SHP77 (cell line): ENCODE measurements at regions not wholly inside any gene's neighbourhood (a gene's known extent, or its start where the extent isn't known, plus 50 kb on each side); places are given as distances from the start of the nearest gene placed in this dataset.
"Not testable (repeated sequence)": the region's sequence is repeated elsewhere in the genome, so short reads cannot be mapped to it uniquely, and the experiment has no call there.

Experiments used
- DNase-seq, 2 experiments: peaks; one replicate each; lab custom pipeline; 2025; lab: John Stamatoyannopoulos, UW

DNA sequence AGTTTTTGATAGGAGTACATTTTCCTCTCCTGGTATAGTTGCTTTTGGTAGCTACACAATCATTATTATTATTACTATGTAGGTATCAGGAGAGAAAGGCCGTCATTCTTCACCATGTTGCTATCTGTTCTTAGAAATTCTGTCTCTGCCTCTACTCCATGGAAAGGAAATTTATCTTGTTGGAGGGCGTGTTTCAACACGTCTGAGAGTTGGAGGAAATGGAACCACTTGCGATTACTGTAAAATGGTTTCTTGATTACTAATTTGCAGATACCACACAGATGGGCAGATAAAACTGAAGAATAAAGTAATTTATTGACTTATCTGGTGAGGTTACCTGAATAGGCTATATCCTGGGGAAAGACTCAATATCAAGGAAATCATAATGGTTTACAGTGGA, 488.4 kb downstream of the NR2F2 start:
- no peak for DNase-seq

DNA sequence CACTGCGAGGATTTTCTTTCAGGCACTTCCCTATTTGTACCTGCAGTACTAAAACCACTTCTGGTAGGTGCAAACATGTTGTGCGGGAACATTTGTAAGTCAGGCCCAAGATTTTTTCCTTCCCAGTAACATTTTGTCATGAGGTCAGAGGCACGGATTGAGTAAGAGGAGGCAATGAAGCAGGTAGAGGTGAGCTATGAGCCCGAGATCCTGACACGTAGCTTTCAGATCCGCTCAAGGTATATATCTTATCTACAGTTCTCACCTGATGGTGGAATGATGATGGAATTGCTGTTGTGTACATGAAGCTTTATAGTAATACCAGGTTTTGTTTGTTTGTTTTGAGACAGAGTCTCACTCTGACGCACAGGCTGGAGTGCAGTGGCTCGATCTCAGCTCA, 497.5 kb downstream of the NR2F2 start:
- no peak for DNase-seq

DNA sequence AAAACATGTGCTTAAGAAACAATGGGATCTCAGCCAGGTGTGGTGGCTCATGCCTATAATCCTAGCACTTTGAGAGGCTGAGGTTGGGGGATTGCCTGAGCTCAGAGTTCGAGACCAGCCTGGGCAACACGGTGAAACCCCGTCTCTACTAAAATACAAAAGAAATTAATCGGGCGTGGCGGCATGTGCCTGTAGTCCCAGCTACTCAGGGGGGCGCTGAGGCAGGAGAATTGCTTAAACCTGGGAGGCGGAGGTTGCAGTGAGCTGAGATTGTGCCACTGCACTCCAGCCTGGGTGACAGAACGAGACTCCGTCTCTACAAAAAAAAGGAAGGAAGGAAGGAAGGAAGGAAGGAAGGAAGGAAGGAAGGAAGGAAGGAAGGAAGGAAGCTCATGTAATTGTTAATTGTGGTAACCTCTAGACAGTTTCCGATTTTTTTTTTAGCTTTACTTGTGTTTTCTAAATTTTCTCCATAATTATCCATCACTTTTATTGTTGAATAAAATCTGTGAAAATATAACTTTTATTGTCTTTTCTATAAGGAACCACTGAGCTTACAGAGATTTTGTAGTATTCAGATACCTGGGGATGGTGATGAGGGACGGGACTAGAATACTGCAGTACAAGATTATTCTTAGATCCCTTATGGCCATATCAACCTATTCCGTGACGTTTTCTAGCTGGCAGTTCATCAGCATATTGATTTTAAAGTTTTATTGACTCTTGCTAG, 506.9 kb downstream of the NR2F2 start:
- no peak for DNase-seq

DNA sequence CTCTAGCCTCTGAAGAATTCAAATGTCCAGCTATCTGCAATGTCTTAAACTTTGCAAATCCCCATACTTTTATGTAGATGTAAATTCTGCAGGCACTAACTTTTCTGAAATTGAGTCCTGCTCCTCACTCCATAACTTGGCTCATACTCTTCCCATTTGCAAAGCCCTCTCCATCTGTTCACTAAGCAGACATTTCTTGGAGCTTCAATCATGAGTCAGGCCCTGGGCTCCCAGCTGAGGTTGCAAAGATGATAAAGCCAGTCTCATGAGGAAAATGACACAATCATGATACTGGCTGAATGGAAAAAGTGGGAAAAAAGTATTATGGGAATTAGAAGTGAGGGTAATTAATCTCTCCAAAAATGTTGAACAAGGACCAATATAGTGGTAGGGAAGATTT, 507.6 kb downstream of the NR2F2 start:
- DNase-seq, result no peak

DNA sequence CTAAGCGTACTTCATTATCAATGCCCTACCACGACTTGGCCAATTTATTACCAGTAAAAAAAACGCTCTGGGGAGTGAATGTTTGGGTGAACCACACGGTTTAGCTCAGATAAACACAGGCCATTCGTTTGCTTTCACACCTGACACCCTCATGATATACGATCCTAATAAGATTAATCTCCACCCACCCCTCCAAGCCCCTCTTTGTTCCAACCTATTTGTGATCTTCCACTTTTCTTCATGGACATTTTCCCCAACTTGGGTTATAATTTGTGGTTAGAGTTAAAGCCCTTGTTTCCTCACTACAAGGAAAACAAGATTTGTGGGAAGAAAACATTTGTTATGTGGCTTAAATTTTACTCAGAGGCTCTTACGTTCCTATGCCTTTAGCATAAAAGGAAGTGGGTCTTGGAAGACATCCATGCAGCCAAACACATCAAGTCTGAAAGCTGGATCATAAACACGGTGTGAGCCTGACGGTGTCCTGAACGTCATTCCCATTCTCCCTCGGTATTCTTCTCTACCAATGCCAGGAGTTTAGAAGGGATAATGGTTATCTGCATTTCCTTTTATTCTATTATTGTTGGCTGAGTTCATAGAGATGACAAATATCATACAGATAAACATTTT, 518.9 kb downstream of the NR2F2 start:
- DNase-seq, result no peak

DNA sequence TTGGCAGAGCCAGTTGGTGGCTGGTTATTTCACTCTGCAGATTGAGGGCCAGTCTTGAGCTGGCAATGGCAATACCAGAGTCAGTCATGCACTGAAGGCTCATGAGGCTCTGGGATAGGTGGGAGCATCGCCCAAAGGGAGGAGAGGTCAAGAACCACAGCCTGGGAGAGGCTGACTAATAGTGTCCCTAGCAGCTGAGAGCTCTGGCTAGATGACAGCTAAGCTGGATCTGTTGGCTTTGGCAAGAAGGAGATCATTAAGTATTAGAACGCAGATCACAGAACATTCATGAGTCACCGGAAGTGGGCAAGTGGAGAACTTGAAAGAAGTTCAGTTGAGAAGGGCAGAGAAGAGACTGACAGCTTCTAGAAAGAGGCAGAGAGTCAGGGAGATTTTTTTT, 521.1 kb downstream of the NR2F2 start:
- no peak for DNase-seq

DNA sequence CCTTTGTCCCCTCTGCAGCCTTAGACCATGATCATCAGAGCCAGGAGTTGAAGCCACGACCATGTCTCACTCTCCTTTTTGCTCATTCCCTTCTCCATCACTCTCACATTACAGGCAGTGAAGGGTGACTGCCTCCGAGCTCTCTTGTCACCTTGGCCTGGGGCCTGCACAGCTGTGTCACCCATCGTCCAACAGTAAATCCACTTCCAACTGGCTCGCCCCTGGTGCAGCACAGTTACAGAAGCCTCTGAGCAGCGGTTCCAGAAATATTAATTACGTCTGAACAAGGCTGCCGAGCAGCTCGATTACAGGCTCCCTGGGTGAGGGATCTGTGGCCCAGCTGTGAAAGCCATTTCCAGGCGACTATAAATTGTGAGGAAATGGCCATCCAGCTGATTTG, 528.2 kb downstream of the NR2F2 start:
- DNase-seq, result no peak

DNA sequence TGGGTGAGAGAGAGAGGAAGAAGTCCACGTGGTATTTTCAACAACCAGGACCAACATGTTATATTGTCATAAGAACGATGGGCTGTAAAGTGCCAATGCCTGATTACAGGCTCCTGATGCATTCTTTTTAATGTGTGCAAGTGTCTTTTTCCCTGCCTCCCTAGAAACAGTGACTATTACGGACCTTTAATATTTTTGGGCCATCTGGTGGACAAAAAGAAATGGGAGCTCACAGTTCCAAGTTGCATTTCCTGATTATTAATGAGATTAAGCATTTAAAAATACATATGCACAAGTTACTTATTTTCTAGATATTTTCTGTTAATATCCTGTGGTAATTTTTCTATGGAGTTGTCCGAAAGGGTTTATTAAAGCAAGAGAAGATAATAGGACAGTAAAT, 530.2 kb downstream of the NR2F2 start:
- no peak for DNase-seq

DNA sequence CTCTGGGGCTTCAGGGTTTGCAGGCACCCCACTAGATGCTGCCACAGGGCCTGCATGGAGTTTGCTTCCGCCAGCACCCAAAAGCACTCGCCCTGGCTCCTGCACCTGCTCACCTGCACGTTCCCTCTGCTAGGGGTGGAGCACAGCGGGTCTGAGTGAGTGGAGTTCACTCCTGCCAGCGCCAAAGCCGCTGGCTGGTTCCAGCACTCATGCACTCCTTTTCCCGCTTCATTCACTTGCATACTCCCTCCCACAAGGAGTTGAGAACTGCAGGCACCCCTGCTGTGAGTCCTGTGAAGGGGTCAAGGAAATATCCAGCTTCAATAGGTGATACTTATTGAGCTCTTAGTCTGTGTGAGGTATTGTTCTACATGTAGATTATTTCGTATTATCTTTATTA, 537.5 kb downstream of the NR2F2 start:
- no peak for DNase-seq

DNA sequence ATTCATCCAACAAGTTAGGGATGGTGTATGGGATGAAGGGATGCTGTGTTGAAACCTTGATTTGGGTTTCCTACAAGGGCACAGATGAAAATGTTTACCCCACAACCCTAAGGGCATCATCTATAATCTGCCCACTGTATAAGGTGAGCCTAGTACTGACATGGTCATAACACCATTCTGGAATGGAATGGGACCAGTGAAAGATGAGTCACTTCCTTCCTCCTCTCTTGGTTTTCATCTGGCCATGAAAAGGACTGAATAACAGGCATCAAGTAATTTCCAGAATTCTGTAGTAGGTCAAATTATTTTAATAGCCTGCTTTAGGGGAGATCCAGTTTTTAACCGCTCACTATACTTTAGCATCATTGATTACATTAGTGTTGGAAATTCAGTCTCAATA, 538.6 kb downstream of the NR2F2 start:
- no peak for DNase-seq

DNA sequence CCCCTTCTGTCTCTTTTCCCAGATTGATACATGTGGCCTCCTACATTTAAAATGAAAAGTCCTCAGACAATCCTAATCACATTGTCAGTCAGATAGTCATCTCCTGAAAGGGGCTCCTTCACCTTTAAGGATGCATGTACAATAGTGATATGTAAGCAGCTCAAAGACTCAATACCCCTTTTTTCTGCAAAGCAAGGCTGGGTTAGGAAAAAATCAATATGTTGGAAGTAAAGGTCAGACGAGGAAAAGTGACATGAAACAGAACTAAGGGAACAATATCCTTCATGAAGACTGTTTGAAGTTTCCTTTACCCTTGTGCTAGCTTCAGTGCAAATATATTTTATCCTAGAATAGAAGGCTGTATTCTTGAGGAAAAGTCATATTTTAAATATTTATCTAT, 539.3 kb downstream of the NR2F2 start:
- DNase-seq, result no peak

DNA sequence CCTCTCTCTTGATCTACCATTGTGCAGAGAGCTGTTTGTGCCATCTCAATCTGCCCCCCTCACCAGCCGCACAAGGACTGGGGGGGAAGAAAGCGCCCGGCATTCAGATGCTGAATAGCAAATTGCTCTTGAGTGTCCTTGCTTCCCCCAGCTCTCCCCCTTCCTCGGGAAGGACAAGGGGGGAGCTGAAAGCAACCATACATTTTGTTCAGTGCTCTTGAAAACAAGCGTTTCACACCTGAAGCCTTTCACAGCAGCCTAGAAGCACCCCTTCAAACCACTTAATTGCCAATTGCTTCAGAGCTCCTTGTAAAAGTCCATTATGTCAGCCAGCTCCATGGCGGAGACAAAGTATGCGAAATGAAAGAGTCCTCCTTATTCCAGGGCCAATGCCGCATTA, 540.1 kb downstream of the NR2F2 start:
- no peak for DNase-seq

DNA sequence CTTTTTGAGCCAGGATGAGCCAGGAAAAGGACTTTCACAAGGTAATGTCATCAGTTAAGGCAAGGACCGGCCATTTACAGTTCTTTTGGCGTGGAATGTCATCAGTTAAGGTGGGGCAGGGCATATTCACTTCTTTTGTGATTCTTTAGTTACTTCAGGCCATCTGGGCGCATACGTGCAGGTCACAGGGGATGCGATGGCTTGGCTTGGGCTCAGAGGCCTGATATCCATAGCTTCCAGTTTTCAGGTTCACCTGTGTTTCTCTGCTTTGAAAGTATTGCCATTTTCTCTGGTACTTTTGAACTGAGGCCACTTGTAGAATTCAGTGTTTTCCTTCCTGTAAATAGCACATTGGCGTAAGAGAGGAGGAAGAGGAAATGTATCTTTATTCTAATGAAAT, 546.9 kb downstream of the NR2F2 start:
- DNase-seq, result not testable (repeated sequence)

DNA sequence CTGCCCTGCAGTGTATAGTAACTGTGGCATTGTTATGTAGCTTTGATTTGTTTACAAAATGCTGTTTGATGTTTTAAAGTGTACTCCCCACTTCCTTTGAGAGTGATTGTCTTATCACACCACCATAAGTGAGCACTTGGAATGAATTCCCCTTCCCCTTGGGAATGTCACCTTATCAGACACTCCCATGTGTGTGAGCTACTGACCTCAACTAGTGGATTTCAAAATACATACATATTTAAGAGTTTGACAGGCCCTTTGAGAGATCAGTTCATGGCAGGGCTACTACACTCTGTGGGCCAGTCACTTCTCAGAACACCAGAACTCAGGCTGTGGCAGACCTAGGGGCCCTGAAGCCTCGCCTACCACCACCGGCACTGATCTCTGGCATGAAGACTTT, 547.6 kb downstream of the NR2F2 start:
- DNase-seq, result no peak

DNA sequence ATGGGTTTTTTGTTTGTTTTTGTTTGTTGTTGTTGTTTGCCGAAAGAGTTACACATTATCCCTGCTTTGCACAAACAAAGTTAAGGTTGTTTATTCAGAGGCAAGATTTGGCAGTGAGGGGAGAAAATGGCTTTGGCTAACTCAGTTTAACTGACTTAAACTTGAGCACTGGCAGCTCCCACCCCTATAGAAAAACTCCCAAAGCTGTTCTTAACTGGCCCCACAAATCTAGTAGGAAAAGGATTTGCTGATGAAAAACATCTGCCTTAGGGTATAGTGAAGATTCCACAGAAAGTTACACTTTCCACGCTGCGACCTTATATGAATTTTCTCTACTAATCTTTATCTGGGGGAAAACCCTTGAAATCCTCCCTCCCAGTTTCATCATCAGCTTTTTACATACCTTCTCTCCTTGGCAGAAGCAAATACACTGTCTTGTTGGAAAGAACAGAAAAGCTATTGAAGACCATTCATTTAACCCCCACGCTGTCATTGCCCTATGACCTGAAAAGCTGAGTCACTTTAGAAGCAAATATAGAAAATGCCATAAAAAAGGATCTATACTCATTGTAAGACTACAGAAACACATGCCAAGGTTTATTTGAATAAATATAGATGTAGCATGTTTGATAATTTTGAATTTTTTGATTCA, 551.7 kb downstream of the NR2F2 start:
- no peak for DNase-seq

DNA sequence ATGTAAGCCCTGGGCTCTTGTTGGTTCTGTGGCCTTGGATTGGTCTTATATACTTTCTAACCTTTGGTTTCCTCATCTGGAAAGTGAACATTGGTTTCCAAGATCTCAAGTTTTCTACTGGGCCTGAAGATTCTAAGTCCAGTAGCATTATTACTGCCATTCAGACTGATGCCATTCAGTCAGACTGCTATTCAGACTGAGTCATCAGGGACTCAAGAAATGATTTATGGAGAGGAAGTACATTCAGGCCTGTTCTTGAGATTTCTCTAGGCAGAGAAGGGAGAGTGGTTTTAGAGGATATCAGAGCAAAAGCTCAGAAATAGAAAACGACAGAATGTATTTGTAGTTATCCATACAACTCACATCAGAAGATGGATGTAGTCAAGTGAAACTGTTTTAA, 557.2 kb downstream of the NR2F2 start:
- no peak for DNase-seq

DNA sequence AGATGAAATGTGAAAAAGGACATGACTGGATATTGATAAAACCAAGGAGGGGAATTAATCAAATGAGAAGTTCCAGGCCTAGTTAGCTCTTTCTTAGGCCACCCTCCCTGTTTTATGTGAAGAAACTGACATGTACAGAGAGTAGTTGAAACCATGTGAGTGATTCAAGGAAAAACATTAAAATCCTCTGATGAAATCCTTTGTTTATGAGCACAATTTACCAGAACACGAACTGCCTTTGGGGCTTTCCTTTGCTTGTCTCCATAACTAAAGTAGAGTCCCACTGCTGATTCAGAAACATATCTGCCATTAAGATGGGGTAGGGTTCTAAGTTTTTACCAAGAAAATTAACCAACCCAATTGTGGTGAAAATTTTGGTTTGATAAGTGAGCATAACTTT, 558.3 kb downstream of the NR2F2 start:
- DNase-seq, result no peak

DNA sequence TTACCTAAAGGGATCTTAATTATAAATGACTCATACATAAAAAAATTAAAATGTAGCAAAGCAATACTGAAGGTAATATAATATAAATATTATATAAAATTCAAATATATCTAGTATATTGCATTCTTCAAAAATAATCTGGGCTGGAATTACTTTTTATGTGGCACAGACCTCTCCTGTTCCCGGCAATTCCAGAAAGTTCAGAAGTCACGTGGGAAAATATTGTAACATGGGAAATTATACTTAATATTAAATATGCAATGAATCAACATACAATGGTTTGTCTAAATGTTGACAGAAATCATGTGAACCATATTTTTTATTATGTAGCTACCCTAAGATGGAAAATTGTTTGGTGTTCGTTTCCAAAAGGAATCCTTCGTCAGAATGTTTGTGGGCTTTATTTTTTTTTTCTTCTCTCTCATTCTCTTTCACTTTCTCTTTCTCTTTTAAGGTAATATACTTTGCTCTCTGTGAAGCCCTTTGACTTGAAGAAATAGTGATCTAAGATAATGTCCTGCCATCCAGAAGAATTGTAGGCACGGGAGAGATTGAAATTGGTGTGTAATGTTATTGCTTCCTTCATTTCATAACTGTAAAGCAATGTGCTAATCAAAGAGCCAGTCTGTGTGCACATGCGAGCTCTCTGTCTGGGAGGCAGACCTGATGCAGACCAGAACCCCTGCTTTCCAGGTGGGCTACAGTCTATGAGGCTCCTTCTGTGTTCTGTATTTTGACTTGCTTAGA, 559.4 kb downstream of the NR2F2 start:
- no peak for DNase-seq

DNA sequence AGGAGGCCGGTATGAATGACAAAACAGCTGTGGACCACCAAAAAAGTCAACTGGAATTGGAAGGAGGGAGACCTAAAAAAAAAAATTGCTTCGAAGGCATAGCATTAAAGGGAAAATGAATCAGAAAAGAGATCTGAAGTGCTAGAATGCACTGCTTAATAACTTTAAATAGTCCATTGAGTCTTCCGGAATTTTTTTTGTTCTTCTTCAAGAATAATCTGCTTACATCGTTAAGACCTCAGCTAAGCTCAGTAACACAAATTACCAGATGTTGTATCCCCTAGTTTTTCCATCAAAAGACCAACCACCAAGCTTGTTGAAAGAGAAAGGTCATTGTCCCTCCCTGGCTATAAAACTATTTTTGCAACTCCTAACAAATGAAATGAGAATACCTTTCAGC, 560.5 kb downstream of the NR2F2 start:
- DNase-seq, result no peak

DNA sequence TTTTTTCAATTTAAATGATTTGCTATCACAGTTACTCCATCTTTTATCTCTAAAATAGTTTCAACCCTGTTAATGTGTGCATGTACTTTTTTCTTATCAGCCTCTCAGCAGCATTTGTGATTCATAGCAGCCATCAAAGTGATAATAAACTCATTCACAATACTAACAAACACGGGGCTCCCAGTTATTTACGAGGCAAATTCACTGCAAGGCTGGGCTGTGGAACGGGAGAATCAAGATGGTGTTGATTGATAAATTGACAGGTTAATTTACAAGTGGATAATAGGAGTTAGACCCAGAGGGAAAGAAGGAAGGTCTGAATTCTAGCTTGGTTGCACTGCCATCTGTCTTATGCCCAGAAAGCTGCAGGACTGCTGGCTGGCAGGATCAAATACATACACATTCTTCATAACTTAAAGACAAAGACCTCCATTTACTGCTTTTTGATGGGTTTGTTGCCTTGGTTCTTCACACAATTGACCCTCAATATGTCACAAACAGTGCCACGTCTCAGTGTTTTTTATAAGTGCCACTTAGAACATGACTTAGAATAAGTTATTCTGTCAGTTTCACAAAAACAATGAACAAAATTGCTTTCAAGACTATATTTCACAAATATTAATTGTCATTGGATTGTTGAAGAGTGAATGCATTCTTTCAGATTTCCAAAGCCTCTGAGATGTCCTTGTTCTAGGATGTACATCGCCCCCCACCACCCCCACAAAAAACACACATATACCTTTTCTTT, 562.8 kb downstream of the NR2F2 start:
- peak in 1 of 2 experiments; percentile 7 for DNase-seq

DNA sequence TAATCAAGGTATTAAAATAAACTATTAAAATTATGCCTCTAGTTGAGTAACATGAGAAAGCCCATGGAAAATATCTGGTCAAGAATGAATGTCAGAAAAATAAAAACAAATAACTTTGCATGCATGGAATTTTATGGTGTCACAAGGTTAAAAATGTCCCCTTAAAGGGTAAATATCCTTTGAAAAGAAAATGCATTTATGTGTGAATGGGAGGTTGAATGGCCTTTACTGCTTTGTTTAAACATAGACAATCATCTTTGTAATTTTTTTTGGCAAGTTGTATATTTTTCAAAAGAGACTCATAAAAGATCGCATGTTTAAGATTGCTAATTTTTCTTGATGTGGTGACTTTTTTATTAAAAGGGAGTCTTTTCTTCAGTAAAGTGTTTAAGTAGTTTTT, 564.2 kb downstream of the NR2F2 start:
- DNase-seq, result no peak

DNA sequence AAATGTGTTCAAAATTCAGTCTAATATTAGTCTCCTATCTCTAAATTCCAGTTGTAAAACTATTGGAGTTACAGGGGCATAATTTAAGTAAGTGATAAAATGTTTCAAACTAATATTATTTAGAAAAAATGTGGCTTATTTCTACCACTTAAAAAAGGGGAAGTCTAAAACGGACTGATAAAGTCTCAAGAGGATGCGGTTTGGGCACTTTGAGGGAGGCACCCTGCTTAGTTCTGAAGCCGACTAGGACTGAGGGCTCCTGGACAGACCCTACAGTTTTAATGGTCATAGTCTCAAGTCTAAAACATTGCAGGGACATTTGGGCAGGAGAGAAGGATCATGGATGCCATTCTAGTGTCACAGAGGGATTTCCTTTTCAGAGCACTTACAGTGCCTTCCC, 566.3 kb downstream of the NR2F2 start:
- DNase-seq, result no peak
